GM06990 (cell line): ENCODE measurements at regions not wholly inside any gene's neighbourhood (a gene's known extent, or its start where the extent isn't known, plus 50 kb on each side); places are given as distances from the start of the nearest gene placed in this dataset.
"Not testable (repeated sequence)": the region's sequence is repeated elsewhere in the genome, so short reads cannot be mapped to it uniquely, and the experiment has no call there.

Experiments
- DNase-seq: peaks from one replicate; pipeline ENCODE4 v3.0.0-alpha.2; 2011; ENCODE audit not compliant: insufficient read length; ENCODE audit errors: extremely low read depth
- H3K27me3 ChIP-seq: replicated peaks from 2 replicates; pipeline ENCODE4 v1.6.0; 2011; ENCODE audit warnings: low read length; ENCODE audit not compliant: control insufficient read depth, insufficient read depth
- H3K36me3 ChIP-seq: 2 replicates; pipeline ENCODE4 v1.5.1; 2011; ENCODE audit warnings: low read length; ENCODE audit not compliant: control insufficient read depth, insufficient read depth
- H3K4me3 ChIP-seq: replicated peaks from 2 replicates; pipeline ENCODE4 v1.5.1; 2011; ENCODE audit warnings: low read depth, mild to moderate bottlenecking, control low read depth, low read length
- CTCF ChIP-seq: IDR thresholded peaks from 2 replicates; pipeline ENCODE4 v1.5.1; 2011; ENCODE audit warnings: low read length, control low read depth, mild to moderate bottlenecking, inconsistent platforms; ENCODE audit not compliant: insufficient read depth, poor library complexity, severe bottlenecking

GRCh38 chr4:25503779-25504178, 126.7 kb downstream of the ANAPC4 start:
- no peak for TF ChIP-seq CTCF
- DNase-seq = no peak
- Histone ChIP-seq H3K4me3 (no peak overlapping the region), H3K36me3 (no peaks in the 10 kb centered on the region), H3K27me3 (no peaks in the 10 kb centered on the region)

GRCh38 chr4:25504932-25505636, 128.0 kb downstream of the ANAPC4 start:
- peak; percentile 5 for DNase-seq
- H3K36me3 ChIP-seq = no peaks in the 10 kb centered on the region
- no peak for TF ChIP-seq CTCF
- H3K27me3 ChIP-seq = no peaks in the 10 kb centered on the region
- no peak overlapping the region for H3K4me3 ChIP-seq

GRCh38 chr4:25505637-25505991, 128.6 kb downstream of the ANAPC4 start:
- Histone ChIP-seq H3K27me3 (no peaks in the 10 kb centered on the region), H3K36me3 (no peaks in the 10 kb centered on the region), H3K4me3 (no peak overlapping the region)
- no peak for TF ChIP-seq CTCF
- DNase-seq = peak; percentile 3

- DNase-seq = peak; percentile 8
- H3K27me3 ChIP-seq = no peaks in the 10 kb centered on the region
- no peaks in the 10 kb centered on the region for H3K36me3 ChIP-seq
- no peak for TF ChIP-seq CTCF
- no peak overlapping the region for H3K4me3 ChIP-seq
These were observed 129.0 kb downstream of the ANAPC4 start for GRCh38 chr4:25506032-25506571.

- Histone ChIP-seq H3K4me3 (no peak overlapping the region), H3K27me3 (no peaks in the 10 kb centered on the region), H3K36me3 (no peaks in the 10 kb centered on the region)
- TF ChIP-seq CTCF = no peak
- DNase-seq = no peak
These were observed 132.6 kb downstream of the ANAPC4 start for GRCh38 chr4:25509646-25510045.

- H3K27me3 ChIP-seq, H3K4me3 ChIP-seq, DNase-seq, H3K36me3 ChIP-seq: not testable (repeated sequence)
These were observed 134.8 kb downstream of the ANAPC4 start for GRCh38 chr4:25511823-25512222.
